Ishikawa (cell line): ENCODE measurements at regions not wholly inside any gene's neighbourhood (a gene's known extent, or its start where the extent isn't known, plus 50 kb on each side); places are given as distances from the start of the nearest gene placed in this dataset.

ENCODE experiments used
- CEBPB ChIP-seq: IDR thresholded peaks from 2 replicates; pipeline ENCODE4 v1.6.1; 2012
- CREB1 ChIP-seq: IDR thresholded peaks from 2 replicates; pipeline ENCODE4 v1.6.1; 2012; ENCODE audit warnings: low read depth
- EGR1 ChIP-seq: IDR thresholded peaks from 2 replicates; pipeline ENCODE4 v1.6.1; 2012
- EP300 ChIP-seq: IDR thresholded peaks from 2 replicates; pipeline ENCODE4 v1.6.1; 2012; ENCODE audit warnings: borderline replicate concordance
- FOXM1 ChIP-seq: IDR thresholded peaks from 2 replicates; pipeline ENCODE4 v1.6.1; 2012; ENCODE audit warnings: low read depth, borderline replicate concordance
- NFIC ChIP-seq: IDR thresholded peaks from 2 replicates; pipeline ENCODE4 v1.6.1; 2012
- RAD21 ChIP-seq: IDR thresholded peaks from 2 replicates; pipeline ENCODE4 v1.6.1; 2012; ENCODE audit warnings: low read depth
- TAF1 ChIP-seq: IDR thresholded peaks from 2 replicates; pipeline ENCODE4 v1.6.1; 2012; ENCODE audit warnings: low read depth, mild to moderate bottlenecking
- TCF12 ChIP-seq: IDR thresholded peaks from 2 replicates; pipeline ENCODE4 v1.6.1; 2012; ENCODE audit warnings: low read depth
- TEAD4 ChIP-seq: IDR thresholded peaks from 2 replicates; pipeline ENCODE4 v1.6.1; 2012
- YY1 ChIP-seq: IDR thresholded peaks from 2 replicates; pipeline ENCODE4 v1.6.1; 2012; ENCODE audit warnings: low read depth
- ZBTB7A ChIP-seq: IDR thresholded peaks from 2 replicates; pipeline ENCODE4 v1.6.1; 2012; ENCODE audit warnings: low read depth
- TF ChIP-seq, protein P1 (sequence below): IDR thresholded peaks from 2 replicates; pipeline ENCODE4 v1.6.1; 2012
- TF ChIP-seq, protein P2 (sequence below): IDR thresholded peaks from 2 replicates; pipeline ENCODE4 v1.6.1; 2012; ENCODE audit warnings: low read depth, mild to moderate bottlenecking
- TF ChIP-seq, protein P3 (sequence below): IDR thresholded peaks from 2 replicates; pipeline ENCODE4 v1.6.1; 2012

DNA sequence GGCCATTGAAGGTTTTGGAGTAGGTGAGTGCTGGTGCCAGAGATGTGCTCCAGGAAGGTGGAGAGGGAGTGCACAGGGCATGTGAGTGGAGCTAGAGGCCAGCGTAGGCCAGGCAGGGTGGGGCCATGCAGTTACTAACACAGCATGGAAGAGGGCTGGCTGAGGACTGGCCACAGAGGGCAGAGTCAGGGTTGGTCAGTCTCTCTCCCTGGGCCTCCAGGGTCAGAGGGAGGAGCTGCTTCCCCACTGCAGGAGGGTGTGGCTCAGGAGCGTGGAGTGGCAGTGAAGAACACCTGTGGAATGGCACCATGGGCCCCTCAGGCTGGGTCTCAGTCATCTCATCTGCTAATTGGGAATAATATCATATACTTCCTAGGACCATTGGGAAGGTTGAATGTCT, 167.7 kb downstream of the MACROH2A1 start:
- TF ChIP-seq FOXM1 (no peak), TEAD4 (no peak)

DNA sequence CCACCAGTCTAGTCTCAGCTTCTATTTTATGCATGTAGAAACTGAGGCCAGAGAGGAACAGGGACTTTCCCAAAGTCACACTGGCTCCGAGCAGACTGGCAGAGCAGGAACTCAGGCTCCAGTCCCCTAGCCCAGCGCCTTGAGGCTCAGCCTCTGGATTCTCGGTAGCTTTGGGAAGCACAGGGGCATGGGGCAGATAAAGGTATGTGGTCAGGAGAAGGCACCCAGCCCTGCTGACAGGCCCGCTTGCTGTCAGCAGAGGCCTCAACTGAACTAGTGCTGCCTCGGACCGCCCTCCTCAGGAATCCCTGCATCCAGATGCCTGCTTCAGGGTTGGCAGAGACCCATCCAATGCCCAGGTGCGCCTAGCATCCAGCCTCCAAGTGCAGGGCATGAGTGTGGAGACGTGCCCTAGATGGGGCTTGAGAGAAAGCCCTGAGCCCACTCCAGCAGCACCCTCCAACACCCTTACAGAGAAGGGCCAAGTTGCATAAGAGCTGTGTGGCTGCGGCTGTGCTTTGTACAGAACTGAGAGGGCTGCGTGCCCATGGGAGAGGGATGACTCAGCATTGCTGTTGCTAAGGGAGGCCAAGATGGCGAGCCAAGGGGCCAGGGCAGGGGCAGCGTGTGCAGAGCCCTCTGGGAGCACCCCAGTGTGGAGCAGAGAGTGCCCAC, 168.6 kb downstream of the MACROH2A1 start:
- no peak for TF ChIP-seq FOXM1
- TF ChIP-seq, protein P1, sequence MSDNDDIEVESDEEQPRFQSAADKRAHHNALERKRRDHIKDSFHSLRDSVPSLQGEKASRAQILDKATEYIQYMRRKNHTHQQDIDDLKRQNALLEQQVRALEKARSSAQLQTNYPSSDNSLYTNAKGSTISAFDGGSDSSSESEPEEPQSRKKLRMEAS: no peak
- TF ChIP-seq EGR1: no peak
- TF ChIP-seq, protein P2, sequence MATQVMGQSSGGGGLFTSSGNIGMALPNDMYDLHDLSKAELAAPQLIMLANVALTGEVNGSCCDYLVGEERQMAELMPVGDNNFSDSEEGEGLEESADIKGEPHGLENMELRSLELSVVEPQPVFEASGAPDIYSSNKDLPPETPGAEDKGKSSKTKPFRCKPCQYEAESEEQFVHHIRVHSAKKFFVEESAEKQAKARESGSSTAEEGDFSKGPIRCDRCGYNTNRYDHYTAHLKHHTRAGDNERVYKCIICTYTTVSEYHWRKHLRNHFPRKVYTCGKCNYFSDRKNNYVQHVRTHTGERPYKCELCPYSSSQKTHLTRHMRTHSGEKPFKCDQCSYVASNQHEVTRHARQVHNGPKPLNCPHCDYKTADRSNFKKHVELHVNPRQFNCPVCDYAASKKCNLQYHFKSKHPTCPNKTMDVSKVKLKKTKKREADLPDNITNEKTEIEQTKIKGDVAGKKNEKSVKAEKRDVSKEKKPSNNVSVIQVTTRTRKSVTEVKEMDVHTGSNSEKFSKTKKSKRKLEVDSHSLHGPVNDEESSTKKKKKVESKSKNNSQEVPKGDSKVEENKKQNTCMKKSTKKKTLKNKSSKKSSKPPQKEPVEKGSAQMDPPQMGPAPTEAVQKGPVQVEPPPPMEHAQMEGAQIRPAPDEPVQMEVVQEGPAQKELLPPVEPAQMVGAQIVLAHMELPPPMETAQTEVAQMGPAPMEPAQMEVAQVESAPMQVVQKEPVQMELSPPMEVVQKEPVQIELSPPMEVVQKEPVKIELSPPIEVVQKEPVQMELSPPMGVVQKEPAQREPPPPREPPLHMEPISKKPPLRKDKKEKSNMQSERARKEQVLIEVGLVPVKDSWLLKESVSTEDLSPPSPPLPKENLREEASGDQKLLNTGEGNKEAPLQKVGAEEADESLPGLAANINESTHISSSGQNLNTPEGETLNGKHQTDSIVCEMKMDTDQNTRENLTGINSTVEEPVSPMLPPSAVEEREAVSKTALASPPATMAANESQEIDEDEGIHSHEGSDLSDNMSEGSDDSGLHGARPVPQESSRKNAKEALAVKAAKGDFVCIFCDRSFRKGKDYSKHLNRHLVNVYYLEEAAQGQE: no peak
- no peak for TF ChIP-seq TAF1
- no peak for TF ChIP-seq YY1
- no peak for TF ChIP-seq ZBTB7A
- TF ChIP-seq CEBPB: no peak
- TF ChIP-seq, protein P3, sequence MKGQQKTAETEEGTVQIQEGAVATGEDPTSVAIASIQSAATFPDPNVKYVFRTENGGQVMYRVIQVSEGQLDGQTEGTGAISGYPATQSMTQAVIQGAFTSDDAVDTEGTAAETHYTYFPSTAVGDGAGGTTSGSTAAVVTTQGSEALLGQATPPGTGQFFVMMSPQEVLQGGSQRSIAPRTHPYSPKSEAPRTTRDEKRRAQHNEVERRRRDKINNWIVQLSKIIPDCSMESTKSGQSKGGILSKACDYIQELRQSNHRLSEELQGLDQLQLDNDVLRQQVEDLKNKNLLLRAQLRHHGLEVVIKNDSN: no peak
- TF ChIP-seq RAD21: no peak
- no peak for TF ChIP-seq EP300
- TF ChIP-seq NFIC: no peak
- TF ChIP-seq CREB1: no peak

DNA sequence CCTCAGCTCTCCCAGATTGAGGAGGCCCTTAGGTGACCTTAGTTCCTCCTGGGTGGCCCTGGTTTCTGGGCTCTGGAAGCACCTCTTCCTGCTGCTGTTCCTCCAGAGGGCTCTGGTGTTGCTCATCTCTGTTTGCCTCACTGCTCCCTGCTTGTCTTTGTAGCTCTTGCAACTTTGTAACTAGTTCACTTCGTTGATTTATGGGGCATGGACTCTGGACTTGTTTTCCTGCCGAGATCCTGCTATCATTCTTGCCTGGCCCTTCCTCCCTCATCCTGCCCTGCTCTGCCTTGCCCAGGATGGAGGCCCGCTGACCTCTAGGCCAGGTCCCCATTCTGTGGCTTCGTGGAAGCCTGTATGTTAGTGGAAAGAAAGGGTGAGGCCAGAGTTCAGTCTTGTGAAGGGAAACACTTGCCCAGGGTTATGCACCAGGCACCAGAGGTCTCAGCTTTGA, 169.3 kb downstream of the MACROH2A1 start:
- no peak for TF ChIP-seq NFIC
- TF ChIP-seq, protein P3: no peak
- TF ChIP-seq CEBPB: no peak
- no peak for TF ChIP-seq TAF1
- TF ChIP-seq, protein P1: no peak
- TF ChIP-seq EP300: no peak
- TF ChIP-seq ZBTB7A: no peak
- no peak for TF ChIP-seq TCF12
- TF ChIP-seq RAD21: no peak
- no peak for TF ChIP-seq TEAD4
- TF ChIP-seq EGR1: no peak
- TF ChIP-seq CREB1: no peak
- TF ChIP-seq FOXM1: no peak
- TF ChIP-seq YY1: no peak
- TF ChIP-seq, protein P2: no peak

DNA sequence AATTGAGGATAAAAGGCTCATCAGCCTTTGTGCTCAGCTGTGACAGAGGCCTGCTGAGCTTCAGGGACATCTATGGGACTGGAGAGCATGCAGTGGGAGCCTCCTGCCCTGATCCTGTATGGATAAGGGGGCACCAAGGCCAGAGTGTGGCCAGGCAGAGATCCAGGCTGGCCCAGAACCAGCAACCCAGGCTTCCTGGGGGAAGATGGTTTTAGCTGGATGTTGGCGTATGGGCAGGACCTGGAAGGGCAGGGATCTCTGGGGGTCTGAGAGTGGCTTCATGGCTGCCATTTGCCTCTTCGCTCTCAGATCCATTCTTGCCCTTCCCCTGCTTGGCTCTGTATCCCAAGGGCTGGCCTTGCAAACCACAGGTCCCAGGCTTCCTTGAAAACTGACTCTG, 169.9 kb downstream of the MACROH2A1 start:
- TF ChIP-seq CEBPB (no peak), RAD21 (no peak), EP300 (no peak), TAF1 (no peak), TCF12 (no peak), NFIC (no peak), CREB1 (no peak)

DNA sequence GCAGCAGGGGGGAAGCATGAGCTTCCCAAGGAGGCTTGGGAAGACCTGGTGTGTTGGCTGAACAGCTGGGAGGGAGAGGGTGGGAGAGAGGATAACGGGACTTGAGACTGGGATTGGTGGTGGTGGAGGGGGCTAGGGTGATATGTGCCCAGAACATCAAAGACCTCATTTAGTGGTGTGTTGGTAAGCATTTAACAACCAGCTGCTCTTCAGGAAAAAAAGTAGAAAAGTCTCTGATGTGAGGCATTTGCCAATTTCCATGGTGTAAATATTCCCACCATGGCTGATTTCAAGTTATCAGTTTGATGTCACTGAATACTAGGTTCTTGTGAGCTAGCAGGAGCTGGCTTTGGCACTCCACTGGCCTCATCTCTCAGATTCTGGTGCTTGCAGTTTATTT, 170.8 kb downstream of the MACROH2A1 start:
- TF ChIP-seq, protein P1: no peak
- TF ChIP-seq CREB1 (no peak), FOXM1 (no peak), NFIC (no peak), YY1 (no peak), TAF1 (no peak), ZBTB7A (no peak), TCF12 (no peak), EGR1 (no peak), CEBPB (no peak), RAD21 (no peak), TEAD4 (no peak), EP300 (no peak)
- TF ChIP-seq, protein P2: no peak
- TF ChIP-seq, protein P3: no peak
